ENCODE measurements at regions not wholly inside any gene's neighbourhood (a gene's known extent, or its start where the extent isn't known, plus 50 kb on each side); places are given as distances from the start of the nearest gene placed in this dataset.

- H3K4me1 Mint-ChIP-seq: peaks cover 35% of the 10 kb centered on the region
- no peak for DNase-seq (ENCODE audit: low read depth, low spot score)
- H3K9me3 Mint-ChIP-seq: peaks cover 3% of the 10 kb centered on the region
Measured at GRCh38 chr9:32875748-32876147, 92.4 kb downstream of the TMEM215 start.

GRCh38 chr9:32877103-32877502, 93.8 kb downstream of the TMEM215 start:
- H3K9me3 Mint-ChIP-seq: peaks cover 3% of the 10 kb centered on the region
- H3K27me3 Mint-ChIP-seq (ENCODE audit: low read depth): no peaks in the 10 kb centered on the region
- H3K27ac Mint-ChIP-seq (ENCODE audit: unreplicated experiment): peak overlapping the region; percentile 91
- H3K4me3 Mint-ChIP-seq: peak overlapping the region; percentile 79
- no peaks in the 10 kb centered on the region for H3K36me3 Mint-ChIP-seq (ENCODE audit: low read depth)
- H3K4me1 Mint-ChIP-seq: peaks cover 42% of the 10 kb centered on the region
- peak; percentile 29 for DNase-seq (ENCODE audit: low read depth, low spot score)
- no peak for TF ChIP-seq CTCF (conservative IDR thresholded peaks at IDR 0.05)

More at GRCh38 chr9:32875748-32876147, 92.4 kb downstream of the TMEM215 start:
- H3K36me3 Mint-ChIP-seq (ENCODE audit: low read depth): no peaks in the 10 kb centered on the region
- H3K27me3 Mint-ChIP-seq (ENCODE audit: low read depth): no peaks in the 10 kb centered on the region
- no peak overlapping the region for H3K4me3 Mint-ChIP-seq
- no peak for TF ChIP-seq CTCF (conservative IDR thresholded peaks at IDR 0.05)
- H3K27ac Mint-ChIP-seq (ENCODE audit: unreplicated experiment): peak overlapping the region; percentile 66

GRCh38 chr9:32877639-32878217, 94.4 kb downstream of the TMEM215 start:
- H3K4me3 Mint-ChIP-seq: no peak overlapping the region
- no peak for DNase-seq (ENCODE audit: low read depth, low spot score)
- peaks cover 45% of the 10 kb centered on the region for H3K4me1 Mint-ChIP-seq
- no peaks in the 10 kb centered on the region for H3K36me3 Mint-ChIP-seq (ENCODE audit: low read depth)
- H3K27ac Mint-ChIP-seq (ENCODE audit: unreplicated experiment): peak overlapping the region; percentile 84
- H3K27me3 Mint-ChIP-seq (ENCODE audit: low read depth): no peaks in the 10 kb centered on the region
- H3K9me3 Mint-ChIP-seq: peaks cover 3% of the 10 kb centered on the region
- TF ChIP-seq CTCF (conservative IDR thresholded peaks at IDR 0.05): no peak

GRCh38 chr9:32879335-32879734, 96.0 kb downstream of the TMEM215 start:
- Mint-ChIP-seq H3K9me3 (peaks cover 3% of the 10 kb centered on the region), H3K27ac (ENCODE audit: unreplicated experiment) (no peak overlapping the region), H3K4me1 (peaks cover 39% of the 10 kb centered on the region), H3K4me3 (no peak overlapping the region), H3K27me3 (ENCODE audit: low read depth) (no peaks in the 10 kb centered on the region), H3K36me3 (ENCODE audit: low read depth) (no peaks in the 10 kb centered on the region)
- no peak for DNase-seq (ENCODE audit: low read depth, low spot score)
- no peak for TF ChIP-seq CTCF (conservative IDR thresholded peaks at IDR 0.05)

GRCh38 chr9:32881948-32882347, 98.6 kb downstream of the TMEM215 start:
- no peak for TF ChIP-seq CTCF (conservative IDR thresholded peaks at IDR 0.05)
- H3K36me3 Mint-ChIP-seq (ENCODE audit: low read depth): no peaks in the 10 kb centered on the region

More at GRCh38 chr9:32881948-32882347, 98.6 kb downstream of the TMEM215 start:
- no peak overlapping the region for H3K4me3 Mint-ChIP-seq
- H3K9me3 Mint-ChIP-seq: peaks cover under 1% of the 10 kb centered on the region
- peaks cover 22% of the 10 kb centered on the region for H3K4me1 Mint-ChIP-seq
- no peak for DNase-seq (ENCODE audit: low read depth, low spot score)
- H3K27ac Mint-ChIP-seq (ENCODE audit: unreplicated experiment): peak overlapping the region; percentile 36
- H3K27me3 Mint-ChIP-seq (ENCODE audit: low read depth): no peaks in the 10 kb centered on the region
